ENCODE measurements at regions not wholly inside any gene's neighbourhood (a gene's known extent, or its start where the extent isn't known, plus 50 kb on each side); places are given as distances from the start of the nearest gene placed in this dataset.
"Not testable (repeated sequence)": the region's sequence is repeated elsewhere in the genome, so short reads cannot be mapped to it uniquely, and the experiment has no call there.

- H3K9me3 ChIP-seq (ENCODE audit: low read length) = no peaks in the 10 kb centered on the region
- H3K27me3 ChIP-seq (ENCODE audit: insufficient read depth, low read length) = no peaks in the 10 kb centered on the region
- H3K4me1 ChIP-seq (ENCODE audit: insufficient read depth, low read length) = peaks cover 4% of the 10 kb centered on the region
- no peak overlapping the region for H2AFZ ChIP-seq (ENCODE audit: low read depth, low read length)
- H3K4me3 ChIP-seq (ENCODE audit: low read length) = no peak overlapping the region
- H3K36me3 ChIP-seq (ENCODE audit: insufficient read depth, low read length) = no peaks in the 10 kb centered on the region
These were observed 150.2 kb upstream of the MEOX2 start for GRCh38 chr7:15836651-15837050.

GRCh38 chr7:15836041-15836440 is 149.6 kb upstream of the MEOX2 start:
- Histone ChIP-seq H2AFZ (ENCODE audit: low read depth, low read length) (no peak overlapping the region), H3K4me1 (ENCODE audit: insufficient read depth, low read length) (peaks cover 4% of the 10 kb centered on the region), H3K36me3 (ENCODE audit: insufficient read depth, low read length) (no peaks in the 10 kb centered on the region), H3K9me3 (ENCODE audit: low read length) (no peaks in the 10 kb centered on the region), H3K4me3 (ENCODE audit: low read length) (no peak overlapping the region), H3K27me3 (ENCODE audit: insufficient read depth, low read length) (no peaks in the 10 kb centered on the region)

GRCh38 chr7:15834446-15834845 is 148.0 kb upstream of the MEOX2 start:
- Histone ChIP-seq H3K36me3 (ENCODE audit: insufficient read depth, low read length) (no peaks in the 10 kb centered on the region), H2AFZ (ENCODE audit: low read depth, low read length) (no peak overlapping the region), H3K9me3 (ENCODE audit: low read length) (no peaks in the 10 kb centered on the region), H3K4me3 (ENCODE audit: low read length) (no peak overlapping the region), H3K27me3 (ENCODE audit: insufficient read depth, low read length) (no peaks in the 10 kb centered on the region), H3K4me1 (ENCODE audit: insufficient read depth, low read length) (no peaks in the 10 kb centered on the region)

- no peak overlapping the region for H2AFZ ChIP-seq (ENCODE audit: low read depth, low read length)
- H3K36me3 ChIP-seq (ENCODE audit: insufficient read depth, low read length) = no peaks in the 10 kb centered on the region
- no peaks in the 10 kb centered on the region for H3K9me3 ChIP-seq (ENCODE audit: low read length)
These were observed 146.5 kb upstream of the MEOX2 start for GRCh38 chr7:15832996-15833395.

GRCh38 chr7:15831606-15832005 is 145.1 kb upstream of the MEOX2 start:
- no peaks in the 10 kb centered on the region for H3K9me3 ChIP-seq (ENCODE audit: low read length)
- H3K27me3 ChIP-seq (ENCODE audit: insufficient read depth, low read length) = no peaks in the 10 kb centered on the region
- no peaks in the 10 kb centered on the region for H3K4me1 ChIP-seq (ENCODE audit: insufficient read depth, low read length)
- H3K36me3 ChIP-seq (ENCODE audit: insufficient read depth, low read length) = no peaks in the 10 kb centered on the region
- H3K4me3 ChIP-seq (ENCODE audit: low read length) = no peak overlapping the region
- no peak overlapping the region for H2AFZ ChIP-seq (ENCODE audit: low read depth, low read length)

More at GRCh38 chr7:15832996-15833395, 146.5 kb upstream of the MEOX2 start:
- no peak overlapping the region for H3K4me3 ChIP-seq (ENCODE audit: low read length)
- H3K4me1 ChIP-seq (ENCODE audit: insufficient read depth, low read length) = no peaks in the 10 kb centered on the region
- no peaks in the 10 kb centered on the region for H3K27me3 ChIP-seq (ENCODE audit: insufficient read depth, low read length)

GRCh38 chr7:15829691-15830090 is 143.2 kb upstream of the MEOX2 start:
- H3K4me3 ChIP-seq (ENCODE audit: low read length) = no peak overlapping the region
- H3K27me3 ChIP-seq (ENCODE audit: insufficient read depth, low read length) = no peaks in the 10 kb centered on the region
- H3K4me1 ChIP-seq (ENCODE audit: insufficient read depth, low read length) = no peaks in the 10 kb centered on the region
- no peak overlapping the region for H2AFZ ChIP-seq (ENCODE audit: low read depth, low read length)
- H3K36me3 ChIP-seq (ENCODE audit: insufficient read depth, low read length) = no peaks in the 10 kb centered on the region
- H3K9me3 ChIP-seq (ENCODE audit: low read length) = no peaks in the 10 kb centered on the region

GRCh38 chr7:15828881-15829280 is 142.4 kb upstream of the MEOX2 start:
- no peak overlapping the region for H3K4me3 ChIP-seq (ENCODE audit: low read length)
- no peaks in the 10 kb centered on the region for H3K4me1 ChIP-seq (ENCODE audit: insufficient read depth, low read length)
- H3K9me3 ChIP-seq (ENCODE audit: low read length) = no peaks in the 10 kb centered on the region
- no peaks in the 10 kb centered on the region for H3K36me3 ChIP-seq (ENCODE audit: insufficient read depth, low read length)
- no peak overlapping the region for H2AFZ ChIP-seq (ENCODE audit: low read depth, low read length)
- no peaks in the 10 kb centered on the region for H3K27me3 ChIP-seq (ENCODE audit: insufficient read depth, low read length)

- Histone ChIP-seq H3K36me3 (ENCODE audit: insufficient read depth, low read length) (no peaks in the 10 kb centered on the region), H2AFZ (ENCODE audit: low read depth, low read length) (no peak overlapping the region), H3K9me3 (ENCODE audit: low read length) (no peaks in the 10 kb centered on the region), H3K4me1 (ENCODE audit: insufficient read depth, low read length) (no peaks in the 10 kb centered on the region), H3K4me3 (ENCODE audit: low read length) (no peak overlapping the region), H3K27me3 (ENCODE audit: insufficient read depth, low read length) (no peaks in the 10 kb centered on the region)
These were observed 135.3 kb upstream of the MEOX2 start for GRCh38 chr7:15821484-15822427.

- Histone ChIP-seq H3K4me1 (ENCODE audit: insufficient read depth, low read length) (no peaks in the 10 kb centered on the region), H3K9me3 (ENCODE audit: low read length) (no peaks in the 10 kb centered on the region), H2AFZ (ENCODE audit: low read depth, low read length) (no peak overlapping the region), H3K4me3 (ENCODE audit: low read length) (no peak overlapping the region), H3K36me3 (ENCODE audit: insufficient read depth, low read length) (no peaks in the 10 kb centered on the region), H3K27me3 (ENCODE audit: insufficient read depth, low read length) (no peaks in the 10 kb centered on the region)
These were observed 133.8 kb upstream of the MEOX2 start for GRCh38 chr7:15820319-15820718.

GRCh38 chr7:15816835-15817426 is 130.4 kb upstream of the MEOX2 start:
- no peak overlapping the region for H2AFZ ChIP-seq (ENCODE audit: low read depth, low read length)
- H3K4me3 ChIP-seq (ENCODE audit: low read length) = no peak overlapping the region
- H3K36me3 ChIP-seq (ENCODE audit: insufficient read depth, low read length) = no peaks in the 10 kb centered on the region
- H3K9me3 ChIP-seq (ENCODE audit: low read length) = no peaks in the 10 kb centered on the region
- no peaks in the 10 kb centered on the region for H3K27me3 ChIP-seq (ENCODE audit: insufficient read depth, low read length)
- no peaks in the 10 kb centered on the region for H3K4me1 ChIP-seq (ENCODE audit: insufficient read depth, low read length)

- no peaks in the 10 kb centered on the region for H3K4me1 ChIP-seq (ENCODE audit: insufficient read depth, low read length)
- no peaks in the 10 kb centered on the region for H3K36me3 ChIP-seq (ENCODE audit: insufficient read depth, low read length)
- H3K27me3 ChIP-seq (ENCODE audit: insufficient read depth, low read length) = no peaks in the 10 kb centered on the region
- H3K4me3 ChIP-seq (ENCODE audit: low read length) = no peak overlapping the region
- no peak overlapping the region for H2AFZ ChIP-seq (ENCODE audit: low read depth, low read length)
- H3K9me3 ChIP-seq (ENCODE audit: low read length) = no peaks in the 10 kb centered on the region
These were observed 127.0 kb upstream of the MEOX2 start for GRCh38 chr7:15813448-15813847.

- not testable (repeated sequence) for H3K4me3 ChIP-seq (ENCODE audit: low read length); H3K4me1 ChIP-seq (ENCODE audit: insufficient read depth, low read length); H3K9me3 ChIP-seq (ENCODE audit: low read length); H3K36me3 ChIP-seq (ENCODE audit: insufficient read depth, low read length); H3K27me3 ChIP-seq (ENCODE audit: insufficient read depth, low read length); H2AFZ ChIP-seq (ENCODE audit: low read depth, low read length)
These were observed 123.9 kb upstream of the MEOX2 start for GRCh38 chr7:15810383-15810782.

- H3K9me3 ChIP-seq (ENCODE audit: low read length); H2AFZ ChIP-seq (ENCODE audit: low read depth, low read length); H3K4me1 ChIP-seq (ENCODE audit: insufficient read depth, low read length); H3K27me3 ChIP-seq (ENCODE audit: insufficient read depth, low read length); H3K4me3 ChIP-seq (ENCODE audit: low read length); H3K36me3 ChIP-seq (ENCODE audit: insufficient read depth, low read length): not testable (repeated sequence)
These were observed 123.5 kb upstream of the MEOX2 start for GRCh38 chr7:15809936-15810335.
